ENCODE measurements at regions not wholly inside any gene's neighbourhood (a gene's known extent, or its start where the extent isn't known, plus 50 kb on each side); places are given as distances from the start of the nearest gene placed in this dataset.
"Not testable (repeated sequence)": the region's sequence is repeated elsewhere in the genome, so short reads cannot be mapped to it uniquely, and the experiment has no call there.

GRCh38 chr6:27653143-27653825, 180.4 kb upstream of the ZNF184 start:
- H4K20me1 ChIP-seq (replicated peaks; ENCODE audit: control insufficient read depth, extremely low read depth, insufficient read depth, low read length); H3K4me1 ChIP-seq (ENCODE audit: control insufficient read depth, extremely low read depth, insufficient read depth, low read length); H3K36me3 ChIP-seq (ENCODE audit: control insufficient read depth in 2 of 2, extremely low read depth in 1 of 2, insufficient read depth in 2 of 2, low read length in 2 of 2); DNase-seq (ENCODE audit: low read depth, low spot score); H3K27me3 ChIP-seq (ENCODE audit: control insufficient read depth in 2 of 2, insufficient read depth in 2 of 2, low read length in 2 of 2); H3K9me1 ChIP-seq (replicated peaks; ENCODE audit: control insufficient read depth, extremely low read depth, insufficient read depth, low read length); H3K9me3 ChIP-seq (replicated peaks; ENCODE audit: control insufficient read depth, insufficient read depth, low read length); H3K4me2 ChIP-seq (ENCODE audit: insufficient read depth, low read length); H3K79me2 ChIP-seq (ENCODE audit: control insufficient read depth, insufficient read depth, low read length); intact Hi-C loops (cut with micrococcal nuclease); dilution Hi-C loops (cut with MboI; ENCODE audit: extremely low pct_ligation_motif_present, low sequenced_read_pairs); FAIRE-seq; H3K27ac ChIP-seq (ENCODE audit: insufficient read depth, low read depth, low read length); BruUV-seq (replicated peaks); H2AFZ ChIP-seq (ENCODE audit: low read depth, low read length); H3K9ac ChIP-seq (replicated peaks; ENCODE audit: extremely low read depth, insufficient read depth, low read length); POLR2A ChIA-PET; H3K4me3 ChIP-seq (replicated peaks in 1 of 3; ENCODE audit: insufficient read depth in 1 of 3, low read depth in 1 of 3, low read length in 3 of 3): not testable (repeated sequence)
- CTCF ChIA-PET, result interaction anchor here (1.6 kb wide), 1 partner anchor 99 kb away, joined by 3 read pairs; no protein-coding TSS in a partner anchor

- H3K4me2 ChIP-seq (ENCODE audit: insufficient read depth, low read length), result peak overlapping the region; percentile 12
- H2AFZ ChIP-seq (ENCODE audit: low read depth, low read length), result no peak overlapping the region
- H3K9ac ChIP-seq (replicated peaks; ENCODE audit: extremely low read depth, insufficient read depth, low read length), result no peak overlapping the region
- no TSS peak for BruUV-seq (replicated peaks)
- FAIRE-seq (peak; percentile 68), DNase-seq (ENCODE audit: low read depth, low spot score) (no peak)
- H3K4me3 ChIP-seq (replicated peaks in 1 of 3; ENCODE audit: insufficient read depth in 1 of 3, low read depth in 1 of 3, low read length in 3 of 3), result no peak overlapping the region
- no peaks in the 10 kb centered on the region for H3K79me2 ChIP-seq (ENCODE audit: control insufficient read depth, insufficient read depth, low read length)
- intact Hi-C loops (cut with micrococcal nuclease), result no loop called here
- no peaks in the 10 kb centered on the region for H4K20me1 ChIP-seq (replicated peaks; ENCODE audit: control insufficient read depth, extremely low read depth, insufficient read depth, low read length)
- no peaks in the 10 kb centered on the region for H3K4me1 ChIP-seq (ENCODE audit: control insufficient read depth, extremely low read depth, insufficient read depth, low read length)
- no peak overlapping the region for H3K27ac ChIP-seq (ENCODE audit: insufficient read depth, low read depth, low read length)
- H3K27me3 ChIP-seq (ENCODE audit: control insufficient read depth in 2 of 2, insufficient read depth in 2 of 2, low read length in 2 of 2), result peaks cover 0 to 2% of the 10 kb centered on the region in 2 experiments
- H3K9me1 ChIP-seq (replicated peaks; ENCODE audit: control insufficient read depth, extremely low read depth, insufficient read depth, low read length), result no peaks in the 10 kb centered on the region
- ChIA-PET POLR2A (no interaction called here), CTCF (interaction anchor here (1.6 kb wide), 1 partner anchor 101 kb away, joined by 3 read pairs; no protein-coding TSS in a partner anchor)
- H3K9me3 ChIP-seq (replicated peaks; ENCODE audit: control insufficient read depth, insufficient read depth, low read length), result no peaks in the 10 kb centered on the region
- TF ChIP-seq JUN (IDR thresholded peaks at IDR 0.05; ENCODE audit: borderline replicate concordance, insufficient read depth, insufficient read length, low read depth), result no peak
- TF ChIP-seq FOS (IDR thresholded peaks at IDR 0.05; ENCODE audit: borderline replicate concordance, insufficient read depth, low read length), result no peak
- TF ChIP-seq MYC (IDR thresholded peaks at IDR 0.05; ENCODE audit: low read depth, low read length), result no peak
- TF ChIP-seq EZH2 (IDR thresholded peaks at IDR 0.05; ENCODE audit: borderline replicate concordance, low read depth, low read length, severe bottlenecking), result no peak
- TF ChIP-seq, protein P1, sequence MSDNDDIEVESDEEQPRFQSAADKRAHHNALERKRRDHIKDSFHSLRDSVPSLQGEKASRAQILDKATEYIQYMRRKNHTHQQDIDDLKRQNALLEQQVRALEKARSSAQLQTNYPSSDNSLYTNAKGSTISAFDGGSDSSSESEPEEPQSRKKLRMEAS (IDR thresholded peaks at IDR 0.05; ENCODE audit: insufficient read depth, insufficient read length), result no peak
- dilution Hi-C loops (cut with MboI; ENCODE audit: extremely low pct_ligation_motif_present, low sequenced_read_pairs), result no loop called here
- no peaks in the 10 kb centered on the region for H3K36me3 ChIP-seq (ENCODE audit: control insufficient read depth in 2 of 2, extremely low read depth in 1 of 2, insufficient read depth in 2 of 2, low read length in 2 of 2)
Observed at GRCh38 chr6:27651371-27651732, 178.4 kb upstream of the ZNF184 start.

All from endothelial cell of umbilical vein (primary cell).